ENCODE measurements at regions not wholly inside any gene's neighbourhood (a gene's known extent, or its start where the extent isn't known, plus 50 kb on each side); places are given as distances from the start of the nearest gene placed in this dataset.
A peak's percentile ranks its signal among the peaks of the same experiment; 100 is the strongest.
"Not testable (repeated sequence)": the region's sequence is repeated elsewhere in the genome, so short reads cannot be mapped to it uniquely, and the experiment has no call there.

DNA sequence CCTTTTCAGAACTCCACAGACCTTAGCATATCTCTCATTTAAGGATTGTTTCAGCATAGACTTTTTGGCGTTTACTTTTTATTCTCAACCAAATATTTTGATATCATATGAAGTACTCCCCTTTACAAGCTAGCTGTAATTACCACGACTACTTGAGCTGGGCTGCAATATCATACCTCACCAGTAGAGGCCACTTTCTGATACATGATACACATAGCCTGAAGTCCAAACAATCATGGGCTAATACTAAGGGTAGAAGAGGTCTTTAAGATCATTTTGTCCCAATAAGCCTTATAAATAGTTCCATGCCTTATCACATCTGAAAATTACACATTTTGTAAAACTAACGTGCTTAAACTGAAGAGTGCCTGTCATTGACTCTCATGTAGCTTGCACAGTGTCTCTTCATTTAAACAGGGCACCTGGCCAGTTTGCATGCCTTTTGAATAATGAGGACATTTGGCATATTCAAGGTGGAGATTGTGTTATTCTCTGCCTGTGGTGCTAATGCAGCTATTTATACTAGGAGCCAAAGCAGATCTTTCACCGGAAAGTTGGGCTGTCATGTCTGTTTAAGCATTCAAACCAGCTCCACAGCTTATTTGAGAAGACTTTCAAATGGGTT, 403.7 kb upstream of the ZMIZ1 start:
- peak; percentile 47 for DNase-seq (ENCODE audit: low read depth)
- no peak overlapping the region for H3K4me3 ChIP-seq (ENCODE audit: low read depth, low read length)
- TF ChIP-seq, protein P1, sequence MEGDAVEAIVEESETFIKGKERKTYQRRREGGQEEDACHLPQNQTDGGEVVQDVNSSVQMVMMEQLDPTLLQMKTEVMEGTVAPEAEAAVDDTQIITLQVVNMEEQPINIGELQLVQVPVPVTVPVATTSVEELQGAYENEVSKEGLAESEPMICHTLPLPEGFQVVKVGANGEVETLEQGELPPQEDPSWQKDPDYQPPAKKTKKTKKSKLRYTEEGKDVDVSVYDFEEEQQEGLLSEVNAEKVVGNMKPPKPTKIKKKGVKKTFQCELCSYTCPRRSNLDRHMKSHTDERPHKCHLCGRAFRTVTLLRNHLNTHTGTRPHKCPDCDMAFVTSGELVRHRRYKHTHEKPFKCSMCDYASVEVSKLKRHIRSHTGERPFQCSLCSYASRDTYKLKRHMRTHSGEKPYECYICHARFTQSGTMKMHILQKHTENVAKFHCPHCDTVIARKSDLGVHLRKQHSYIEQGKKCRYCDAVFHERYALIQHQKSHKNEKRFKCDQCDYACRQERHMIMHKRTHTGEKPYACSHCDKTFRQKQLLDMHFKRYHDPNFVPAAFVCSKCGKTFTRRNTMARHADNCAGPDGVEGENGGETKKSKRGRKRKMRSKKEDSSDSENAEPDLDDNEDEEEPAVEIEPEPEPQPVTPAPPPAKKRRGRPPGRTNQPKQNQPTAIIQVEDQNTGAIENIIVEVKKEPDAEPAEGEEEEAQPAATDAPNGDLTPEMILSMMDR (IDR thresholded peaks at IDR 0.05; ENCODE audit: insufficient read depth, low read depth, low read length, missing control alignments) = peak; percentile 50

DNA sequence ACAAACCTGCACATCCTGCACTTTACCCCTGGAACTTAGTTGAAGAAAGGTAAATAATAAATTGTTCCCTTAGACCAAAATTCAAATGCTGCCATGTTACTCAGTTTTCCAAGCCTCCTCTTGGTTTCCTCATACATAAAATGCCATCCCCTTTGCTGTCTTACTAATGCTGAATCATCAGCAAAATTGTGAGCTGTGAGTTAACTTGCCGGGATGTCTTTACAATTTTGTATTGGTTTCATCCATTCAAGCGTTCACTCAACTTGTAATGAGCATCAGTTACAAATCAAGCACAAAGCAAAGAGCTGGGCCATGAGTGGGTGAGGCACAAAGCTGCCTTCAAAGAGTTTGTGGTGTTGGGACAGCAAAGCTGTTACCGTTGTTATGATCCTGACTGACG, 395.8 kb upstream of the ZMIZ1 start:
- no peak overlapping the region for H3K4me3 ChIP-seq (ENCODE audit: low read depth, low read length)
- no peak for DNase-seq (ENCODE audit: low read depth)
- TF ChIP-seq, protein P1 (IDR thresholded peaks at IDR 0.05; ENCODE audit: insufficient read depth, low read depth, low read length, missing control alignments) = no peak

DNA sequence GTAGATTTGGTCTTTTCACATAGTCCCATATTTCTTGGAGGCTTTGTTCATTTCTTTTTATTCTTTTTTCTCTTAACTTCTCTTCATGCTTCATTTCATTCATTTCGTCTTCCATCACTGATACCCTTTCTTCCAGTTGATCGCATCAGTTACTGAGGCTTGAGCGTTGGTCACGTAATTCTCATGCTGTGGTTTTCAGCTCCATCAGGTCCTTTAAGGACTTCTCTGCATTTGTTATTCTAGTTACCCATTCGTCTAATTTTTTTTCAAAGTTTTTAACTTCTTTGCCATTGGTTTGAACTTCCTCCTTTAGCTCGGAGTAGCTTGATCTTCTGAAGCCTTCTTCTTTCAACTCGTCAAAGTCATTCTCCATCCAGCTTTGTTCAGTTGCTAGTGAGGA, 387.6 kb upstream of the ZMIZ1 start:
- not testable (repeated sequence) for DNase-seq (ENCODE audit: low read depth); H3K4me3 ChIP-seq (ENCODE audit: low read depth, low read length)

DNA sequence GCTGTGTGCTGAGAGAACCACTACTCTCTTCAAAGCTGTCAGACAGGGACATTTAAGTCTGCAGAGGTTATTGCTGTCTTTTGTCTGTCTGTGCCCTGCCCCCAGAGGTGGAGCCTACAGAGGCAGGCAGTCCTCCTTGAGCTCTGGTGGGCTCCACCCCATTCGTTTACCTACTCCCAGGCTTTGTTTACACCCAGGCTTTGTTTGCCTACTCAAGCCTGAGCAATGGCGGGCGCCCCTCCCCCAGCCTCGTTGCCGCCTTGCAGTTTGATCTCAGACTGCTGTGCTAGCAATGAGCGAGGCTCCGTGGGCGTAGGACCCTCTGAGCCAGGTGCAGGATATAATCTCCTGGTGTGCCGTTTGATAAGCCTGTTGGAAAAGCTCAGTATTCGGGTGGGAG, 386.8 kb upstream of the ZMIZ1 start:
- DNase-seq (ENCODE audit: low read depth); H3K4me3 ChIP-seq (ENCODE audit: low read depth, low read length): not testable (repeated sequence)

DNA sequence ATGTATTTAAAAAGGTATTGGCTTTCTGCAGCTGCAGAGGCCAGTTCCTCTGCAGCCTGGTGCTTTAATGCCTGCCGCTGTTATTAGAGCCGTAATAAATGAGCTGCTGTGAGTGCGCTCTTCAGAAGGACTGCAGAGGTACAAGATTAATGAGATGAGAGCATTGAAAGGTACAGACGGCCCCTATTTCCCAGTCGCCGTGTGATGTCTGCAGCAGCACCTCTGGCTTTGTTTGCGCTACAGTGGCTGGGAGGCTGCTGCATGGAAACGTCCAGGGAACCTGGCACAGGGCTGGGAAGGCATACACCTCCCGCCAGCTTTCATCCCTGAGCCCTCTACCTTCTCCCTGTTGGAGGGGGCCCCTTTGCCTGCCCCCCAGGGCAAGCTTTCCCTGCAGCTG, 383.8 kb upstream of the ZMIZ1 start:
- no peak for DNase-seq (ENCODE audit: low read depth)
- TF ChIP-seq, protein P1 (IDR thresholded peaks at IDR 0.05; ENCODE audit: insufficient read depth, low read depth, low read length, missing control alignments) = no peak
- H3K4me3 ChIP-seq (ENCODE audit: low read depth, low read length) = no peak overlapping the region

DNA sequence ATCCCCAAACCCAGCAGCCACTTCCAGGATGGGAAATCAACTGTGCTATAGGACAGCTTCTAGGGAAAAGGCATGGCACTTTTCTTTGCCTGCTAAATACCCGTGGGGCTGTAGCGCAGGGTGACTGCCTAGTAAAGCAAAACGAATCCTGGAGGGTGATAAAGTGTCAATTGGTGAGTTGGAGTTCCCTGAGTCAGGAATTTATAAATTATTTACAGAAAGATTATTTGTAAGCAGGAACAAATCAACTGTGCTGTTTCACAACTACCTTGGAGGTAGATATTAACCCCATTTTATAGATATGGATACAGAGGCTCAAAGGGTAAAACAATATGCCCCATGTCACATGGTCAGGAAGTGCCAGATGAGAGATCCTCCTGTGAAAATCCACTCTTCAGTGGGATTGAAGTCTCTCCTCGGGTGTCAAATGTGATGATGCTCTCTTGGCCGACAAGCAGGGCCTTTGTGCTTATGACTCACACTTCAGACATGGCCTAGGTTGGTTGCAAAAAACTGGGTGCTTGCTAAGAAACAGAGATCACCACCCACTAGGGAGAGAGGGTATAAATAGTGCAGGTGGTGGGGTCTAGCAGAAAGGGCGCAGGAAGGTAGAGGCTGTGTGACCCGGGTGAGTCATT, 383.2 kb upstream of the ZMIZ1 start:
- DNase-seq (ENCODE audit: low read depth) = no peak
- TF ChIP-seq, protein P1 (IDR thresholded peaks at IDR 0.05; ENCODE audit: insufficient read depth, low read depth, low read length, missing control alignments) = no peak
- H3K4me3 ChIP-seq (ENCODE audit: low read depth, low read length) = no peak overlapping the region

DNA sequence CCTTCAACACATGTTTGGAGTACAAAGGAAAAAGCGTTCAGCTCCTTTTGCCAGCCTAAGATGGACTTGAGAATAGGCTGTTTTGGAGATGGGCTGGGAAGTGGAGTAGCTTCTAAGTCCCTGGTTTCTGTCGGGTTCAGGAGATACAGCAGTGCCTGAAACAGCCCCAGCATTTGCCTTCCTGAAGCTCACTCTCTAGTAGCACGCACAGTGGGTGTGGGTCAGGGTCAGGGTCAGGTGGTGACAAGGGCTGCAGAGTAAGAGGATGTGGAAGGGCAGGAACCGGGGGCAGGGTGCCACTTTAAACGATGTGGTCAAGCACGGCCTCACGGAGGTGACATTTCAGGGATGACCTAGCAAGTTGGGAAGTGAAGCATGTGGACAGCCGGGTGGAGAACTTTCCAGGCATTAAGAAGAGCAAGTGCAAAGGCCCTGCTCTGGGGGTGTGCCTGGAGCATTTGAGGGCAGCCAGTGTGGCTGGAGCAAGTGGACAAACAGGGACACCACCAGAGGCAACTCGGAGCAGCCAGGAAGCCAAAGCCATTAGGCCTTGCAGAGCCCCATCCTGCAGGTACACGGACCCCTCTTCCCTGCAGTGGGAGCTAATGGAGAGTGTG, 382.2 kb upstream of the ZMIZ1 start:
- TF ChIP-seq, protein P1 (IDR thresholded peaks at IDR 0.05; ENCODE audit: insufficient read depth, low read depth, low read length, missing control alignments) = no peak
- H3K4me3 ChIP-seq (ENCODE audit: low read depth, low read length) = no peak overlapping the region
- DNase-seq (ENCODE audit: low read depth) = no peak

DNA sequence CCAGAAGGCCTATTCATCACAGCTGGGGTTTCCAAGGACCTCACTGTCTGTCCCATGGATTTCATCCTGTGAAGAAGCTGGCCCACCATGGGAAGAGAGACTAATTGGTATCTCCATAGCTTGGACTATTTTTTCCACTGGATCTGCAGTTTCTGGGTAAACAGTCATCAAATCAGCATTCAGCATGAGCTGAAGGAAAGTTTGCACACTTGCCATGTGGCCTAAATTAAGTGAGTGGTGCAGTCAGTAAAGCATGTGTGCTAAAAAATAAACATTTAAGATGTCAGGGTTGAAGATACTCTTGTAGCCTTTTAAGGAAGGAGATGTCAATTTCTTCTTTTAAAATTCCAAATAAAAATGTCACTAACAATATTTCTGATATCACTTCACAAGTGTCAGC, 381.1 kb upstream of the ZMIZ1 start:
- TF ChIP-seq, protein P1 (IDR thresholded peaks at IDR 0.05; ENCODE audit: insufficient read depth, low read depth, low read length, missing control alignments) = no peak

More for the DNA sequence above, 381.1 kb upstream of the ZMIZ1 start:
- no peak overlapping the region for H3K4me3 ChIP-seq (ENCODE audit: low read depth, low read length)
- DNase-seq (ENCODE audit: low read depth) = no peak

All from GM12865 (cell line).